ENCODE measurements at regions not wholly inside any gene's neighbourhood (a gene's known extent, or its start where the extent isn't known, plus 50 kb on each side); places are given as distances from the start of the nearest gene placed in this dataset.

DNA sequence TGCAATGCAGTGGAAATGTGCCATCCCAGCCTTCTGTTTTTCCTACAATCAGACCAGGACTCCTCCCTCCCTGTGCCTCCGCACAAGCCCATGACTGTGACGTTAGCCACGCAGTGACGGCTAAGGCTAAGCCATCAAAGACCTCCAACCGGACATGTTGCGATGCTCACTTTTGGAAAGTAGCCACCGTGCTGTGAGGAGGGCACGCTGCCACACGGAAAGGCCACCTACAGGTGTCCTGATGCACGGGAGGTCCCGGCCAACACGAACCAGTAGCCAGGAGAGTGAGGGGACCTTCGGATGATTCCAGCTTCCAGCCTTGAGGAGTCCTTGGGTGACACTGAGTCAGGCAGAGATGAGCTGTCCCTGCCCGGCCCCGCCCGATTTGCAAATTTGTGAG, 53.9 kb downstream of the FOXL1 start:
- no peak for DNase-seq (ENCODE audit: low spot score)

DNA sequence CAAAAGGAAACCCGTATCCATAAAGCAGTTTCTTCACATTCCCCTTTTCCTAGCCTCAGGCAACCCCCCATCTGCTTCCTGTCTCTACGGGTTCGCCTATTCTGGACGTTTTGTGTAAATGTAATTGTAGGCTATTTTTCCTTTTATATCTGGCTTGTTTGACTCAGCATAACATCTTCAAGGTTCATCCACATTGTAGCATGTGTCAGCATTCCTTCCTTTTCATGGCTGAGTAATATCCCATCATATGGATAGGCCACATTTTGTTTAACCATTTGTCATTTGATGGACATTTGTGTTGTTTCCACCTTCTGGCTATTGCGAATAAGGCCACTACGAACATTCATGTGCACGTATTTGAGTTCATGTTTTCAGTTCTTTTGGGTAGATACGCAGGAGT, 54.6 kb downstream of the FOXL1 start:
- DNase-seq (ENCODE audit: low spot score): no peak

DNA sequence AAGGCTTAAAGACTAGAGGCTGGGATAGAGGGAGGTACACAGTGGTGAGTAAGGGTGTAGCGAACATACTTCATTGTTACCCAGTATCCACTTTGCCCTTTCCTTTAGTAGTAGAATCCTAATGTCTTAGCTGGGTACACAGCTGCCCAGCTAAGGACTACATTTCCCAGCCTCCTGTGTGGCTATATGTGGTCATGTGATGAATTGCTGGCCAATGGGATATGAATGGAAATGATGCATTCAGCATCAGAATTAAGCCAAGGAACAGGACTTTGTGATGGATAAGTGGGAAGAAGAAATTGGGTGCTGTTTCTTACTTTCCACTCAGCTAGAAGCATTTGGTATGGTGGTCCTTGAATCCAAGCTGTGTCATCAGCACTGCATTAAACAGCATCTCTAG, 55.9 kb downstream of the FOXL1 start:
- DNase-seq (ENCODE audit: low spot score): no peak

DNA sequence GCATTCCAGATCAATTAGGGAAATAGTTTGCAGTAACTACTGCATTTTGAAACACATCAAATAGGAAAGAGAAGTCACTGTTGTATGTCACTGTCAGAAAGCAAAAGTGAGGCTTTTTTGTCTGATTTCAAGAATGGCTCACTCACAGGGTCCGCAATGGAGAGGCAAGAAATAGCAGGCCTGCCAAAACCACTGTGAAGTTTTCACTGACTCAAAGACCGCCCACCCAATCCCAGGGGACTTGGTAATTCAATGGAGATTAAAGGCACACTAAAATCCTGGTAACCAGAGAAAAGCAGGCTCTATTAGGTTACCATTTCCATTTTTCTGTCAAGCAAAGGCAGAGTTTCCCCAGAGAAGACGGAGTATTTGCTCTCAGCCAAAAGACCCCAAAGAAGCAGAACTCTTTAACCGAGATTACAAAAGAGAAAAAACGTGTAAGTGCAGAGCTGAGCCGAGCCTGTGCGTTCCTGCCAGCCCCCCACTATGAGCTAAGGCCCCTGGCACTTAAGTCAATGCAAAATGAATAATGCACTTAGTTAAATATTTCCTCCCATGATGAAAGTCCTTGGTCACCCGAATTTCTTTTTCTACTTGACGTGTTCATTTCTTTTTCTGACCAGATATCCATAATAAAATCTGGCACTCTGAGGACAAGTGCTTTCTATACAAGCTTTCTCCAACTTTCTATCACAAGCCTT, 57.0 kb downstream of the FOXL1 start:
- DNase-seq (ENCODE audit: low spot score): no peak

DNA sequence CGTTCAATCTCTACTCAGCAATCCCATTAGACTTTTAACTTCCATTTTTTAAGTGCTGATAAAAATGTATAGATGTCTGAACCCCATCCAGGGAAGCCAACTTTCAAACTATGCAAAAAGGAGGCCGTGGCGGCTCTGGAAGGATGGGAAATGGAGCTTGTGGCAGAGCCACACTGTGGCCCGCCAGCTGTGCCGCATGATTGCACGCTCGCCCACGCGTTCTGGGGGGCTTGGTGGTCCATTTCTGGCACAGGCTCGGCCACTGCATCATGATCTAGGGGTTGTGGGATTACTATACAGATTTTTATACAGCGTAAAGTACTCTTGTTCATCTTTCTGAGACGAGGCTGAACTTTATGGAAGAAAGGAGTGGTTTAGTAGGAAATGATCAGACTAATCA, 57.6 kb downstream of the FOXL1 start:
- DNase-seq (ENCODE audit: low spot score): no peak

DNA sequence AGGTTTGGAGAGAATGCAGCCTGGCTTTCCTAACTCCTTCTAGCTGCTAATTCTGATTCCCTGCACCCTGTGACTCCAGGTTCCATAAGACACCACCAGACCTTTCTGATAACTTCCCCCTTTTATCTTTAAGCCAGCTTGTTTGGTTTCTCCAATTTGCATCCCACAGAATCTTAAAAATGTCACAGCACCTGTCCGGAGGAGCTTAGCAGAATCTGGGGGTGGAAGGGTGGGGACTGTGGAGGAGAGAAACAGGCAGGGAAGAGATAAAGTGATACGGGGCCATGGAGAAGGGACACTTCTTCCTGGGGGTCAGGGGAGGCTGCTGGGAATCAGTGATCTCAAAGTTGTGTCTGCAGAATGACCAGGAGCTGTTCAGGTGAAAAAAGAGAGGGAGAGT, 59.4 kb downstream of the FOXL1 start:
- no peak for DNase-seq (ENCODE audit: low spot score)

DNA sequence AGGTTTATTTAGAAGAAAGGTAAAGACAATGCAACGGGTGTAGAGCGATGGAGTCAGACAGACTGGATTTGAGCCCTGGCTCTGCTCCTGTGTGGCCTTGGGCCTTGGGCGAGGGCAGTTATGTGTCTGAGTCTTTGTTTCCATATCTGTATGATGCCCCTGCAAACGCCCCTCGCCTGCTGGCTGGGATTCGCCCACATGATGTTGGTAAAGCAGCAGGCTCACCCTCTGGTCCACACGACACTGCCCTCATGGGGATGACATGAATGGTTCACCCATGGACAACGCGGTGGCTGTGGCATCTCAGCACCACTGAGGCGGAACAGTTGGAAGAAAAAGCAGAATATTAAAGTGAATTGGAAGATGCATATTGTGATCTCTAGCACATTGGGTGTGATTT, 60.3 kb downstream of the FOXL1 start:
- no peak for DNase-seq (ENCODE audit: low spot score)

DNA sequence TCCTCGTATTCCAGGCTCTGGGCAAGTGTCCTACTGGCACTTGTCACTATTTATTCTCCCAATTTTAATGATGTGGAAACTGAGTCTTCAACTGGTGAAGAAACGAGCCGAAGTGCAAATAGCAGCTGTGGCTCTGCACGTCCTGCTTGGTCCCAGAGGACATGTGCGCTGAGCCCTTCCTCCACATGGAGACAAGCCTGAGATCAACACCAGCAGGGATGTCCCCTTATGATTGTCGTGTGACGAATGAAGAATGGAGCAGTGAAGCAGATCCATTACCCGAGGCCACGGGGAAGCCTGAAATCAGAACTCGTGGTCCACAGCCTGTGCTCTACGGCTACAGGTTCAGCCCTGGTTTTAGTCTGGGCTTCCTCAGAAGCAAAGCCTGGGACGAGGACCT, 61.0 kb downstream of the FOXL1 start:
- DNase-seq (ENCODE audit: low spot score): no peak

DNA sequence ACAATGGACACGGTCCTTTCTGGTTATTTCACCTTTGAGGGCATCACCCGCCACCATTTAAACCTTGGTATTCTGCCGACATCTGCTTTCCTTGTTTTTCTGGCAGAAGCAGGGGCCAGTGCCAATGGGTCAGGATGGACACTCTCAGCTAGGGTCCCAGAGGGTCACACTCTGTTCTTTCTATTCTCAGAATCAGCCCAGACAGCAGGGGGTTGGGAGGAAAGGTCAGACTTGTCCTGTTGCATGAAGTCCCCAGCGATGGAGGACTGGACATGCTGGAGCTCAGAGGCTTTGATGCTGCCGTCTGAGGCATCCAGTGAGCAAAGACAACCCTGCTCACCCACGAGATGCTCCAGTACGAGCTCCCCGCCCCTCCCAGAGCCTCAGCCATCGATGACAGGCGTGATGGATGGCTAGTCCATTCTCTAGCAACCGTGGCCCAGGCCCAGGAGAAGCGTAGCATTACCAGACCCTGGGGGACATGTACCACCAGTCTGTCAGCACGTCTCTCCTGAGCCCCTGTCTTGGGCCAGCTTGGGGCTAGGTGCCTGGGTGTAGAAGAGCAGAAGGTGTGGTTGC, 62.0 kb downstream of the FOXL1 start:
- no peak for DNase-seq (ENCODE audit: low spot score)

DNA sequence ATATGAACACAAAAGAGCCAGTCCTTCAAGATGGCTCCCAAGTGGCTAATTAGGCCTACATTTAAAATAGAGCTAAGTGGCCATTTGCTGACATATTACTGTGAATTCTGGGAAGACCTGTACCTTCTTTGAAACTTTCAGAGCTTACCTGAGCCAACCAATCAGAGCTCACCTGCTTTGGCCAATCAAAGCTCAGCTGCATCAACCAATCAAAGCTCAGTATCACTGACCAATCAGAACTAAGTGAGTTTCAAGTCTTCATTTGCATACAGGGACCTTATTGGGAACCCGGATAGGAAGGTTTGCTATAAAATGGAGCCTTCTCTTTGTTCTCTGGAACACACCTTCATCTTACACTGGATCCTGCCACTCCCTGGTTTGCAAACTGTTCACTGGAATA, 63.7 kb downstream of the FOXL1 start:
- DNase-seq (ENCODE audit: low spot score): no peak

DNA sequence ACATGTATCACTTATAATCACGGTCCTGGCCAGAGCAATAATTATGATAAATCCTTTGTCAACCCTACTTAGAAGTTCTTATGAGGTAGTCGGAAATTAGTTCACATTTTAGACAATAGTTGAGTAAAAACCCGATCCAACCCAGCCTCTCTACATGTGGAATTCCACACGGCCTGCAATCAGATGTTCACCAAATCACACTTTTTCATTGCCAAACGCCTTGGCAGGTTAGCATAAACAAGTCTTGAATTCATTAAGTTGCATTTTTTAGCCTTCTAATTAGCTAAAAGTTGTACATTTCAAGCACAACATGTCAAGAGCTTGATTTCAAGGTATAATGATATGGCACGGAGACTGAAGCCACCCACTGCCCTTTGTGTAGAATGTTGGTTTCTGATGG, 65.3 kb downstream of the FOXL1 start:
- DNase-seq (ENCODE audit: low spot score): no peak

DNA sequence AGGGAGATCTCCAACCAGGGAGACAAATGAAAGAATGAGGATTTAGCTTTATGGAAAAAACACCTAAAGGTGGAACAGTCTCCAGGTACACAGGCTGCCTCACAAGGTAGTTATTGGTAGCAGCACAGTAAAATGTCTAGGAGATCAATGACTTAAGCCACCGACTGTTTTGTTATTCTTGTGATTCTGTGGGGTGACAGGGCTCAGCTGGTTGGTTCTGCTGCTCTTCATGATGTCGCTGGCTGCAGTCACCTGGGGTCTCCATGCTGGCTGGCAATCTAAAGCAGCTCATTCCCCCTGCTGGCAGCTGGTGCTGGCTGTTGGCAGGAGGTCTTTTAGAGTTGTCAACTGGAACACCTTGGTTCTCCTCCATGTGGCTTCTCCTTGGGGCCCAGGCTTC, 69.2 kb downstream of the FOXL1 start:
- no peak for DNase-seq (ENCODE audit: low spot score)

DNA sequence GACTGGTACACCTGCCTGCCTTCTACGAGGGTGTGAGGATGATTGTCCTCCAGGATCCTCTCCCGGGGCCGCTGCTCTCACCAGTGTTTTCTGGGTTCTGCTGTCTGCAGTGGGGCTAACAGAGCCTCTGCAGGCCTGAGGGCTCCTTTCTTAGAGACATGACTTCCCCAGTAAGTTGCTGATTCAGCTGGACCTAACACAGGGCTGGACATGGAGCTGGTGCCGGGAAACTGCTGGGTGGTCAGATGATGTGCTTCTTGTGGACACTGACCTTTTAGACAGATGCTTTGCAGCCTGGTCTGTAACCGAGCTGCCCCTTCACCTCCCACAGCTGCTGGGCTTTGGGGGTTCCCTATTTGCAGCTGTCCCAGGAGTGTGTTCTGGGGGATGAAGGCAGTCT, 71.5 kb downstream of the FOXL1 start:
- no peak for DNase-seq (ENCODE audit: low spot score)

DNA sequence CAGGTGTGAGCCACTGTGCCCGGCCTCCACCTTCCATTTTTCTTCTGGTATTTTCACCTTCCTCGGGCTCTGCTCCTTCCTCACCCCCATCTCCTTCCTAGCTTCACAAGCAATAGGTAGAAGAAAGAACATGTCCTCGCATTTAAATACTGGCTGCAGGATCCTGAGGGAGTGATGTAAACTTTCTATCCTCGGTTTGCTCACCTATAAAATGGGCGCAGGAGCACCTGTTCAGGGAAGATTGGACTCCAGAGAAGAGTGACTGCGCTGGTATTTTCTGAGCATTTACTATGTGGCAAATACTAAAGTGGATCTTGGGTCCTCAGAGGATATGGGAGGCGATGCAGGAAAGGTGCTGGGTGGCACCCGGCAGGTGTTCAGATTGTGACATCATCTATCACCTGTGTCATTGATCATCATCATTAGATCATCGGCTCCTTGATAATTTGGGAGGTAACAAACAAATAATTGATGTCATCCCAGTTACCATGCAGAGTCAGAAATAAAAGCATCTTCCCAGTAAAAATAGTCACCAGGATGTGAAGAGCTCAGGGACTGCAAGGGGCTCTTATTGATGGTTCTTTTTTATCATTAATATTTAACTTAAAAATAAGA, 72.8 kb downstream of the FOXL1 start:
- DNase-seq (ENCODE audit: low spot score): no peak

DNA sequence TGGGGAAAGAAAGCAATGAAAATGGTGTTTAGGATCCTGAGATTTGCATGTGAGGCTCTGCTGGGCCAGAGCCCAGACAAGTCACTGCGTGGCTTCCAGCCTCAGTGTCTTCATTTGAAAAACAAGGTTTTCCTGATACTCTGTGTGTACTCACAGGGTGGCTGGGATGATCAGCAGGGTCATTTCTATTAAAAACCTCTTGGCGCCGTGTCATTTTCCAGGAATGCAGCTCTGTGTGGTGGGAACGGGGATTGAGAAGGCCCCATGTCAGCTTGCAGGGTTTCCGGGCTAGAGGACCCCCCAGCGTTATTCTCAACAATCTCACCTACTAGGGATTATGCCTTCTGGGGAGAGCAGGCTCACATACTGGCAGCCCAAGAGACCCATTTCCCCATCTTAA, 73.5 kb downstream of the FOXL1 start:
- no peak for DNase-seq (ENCODE audit: low spot score)

DNA sequence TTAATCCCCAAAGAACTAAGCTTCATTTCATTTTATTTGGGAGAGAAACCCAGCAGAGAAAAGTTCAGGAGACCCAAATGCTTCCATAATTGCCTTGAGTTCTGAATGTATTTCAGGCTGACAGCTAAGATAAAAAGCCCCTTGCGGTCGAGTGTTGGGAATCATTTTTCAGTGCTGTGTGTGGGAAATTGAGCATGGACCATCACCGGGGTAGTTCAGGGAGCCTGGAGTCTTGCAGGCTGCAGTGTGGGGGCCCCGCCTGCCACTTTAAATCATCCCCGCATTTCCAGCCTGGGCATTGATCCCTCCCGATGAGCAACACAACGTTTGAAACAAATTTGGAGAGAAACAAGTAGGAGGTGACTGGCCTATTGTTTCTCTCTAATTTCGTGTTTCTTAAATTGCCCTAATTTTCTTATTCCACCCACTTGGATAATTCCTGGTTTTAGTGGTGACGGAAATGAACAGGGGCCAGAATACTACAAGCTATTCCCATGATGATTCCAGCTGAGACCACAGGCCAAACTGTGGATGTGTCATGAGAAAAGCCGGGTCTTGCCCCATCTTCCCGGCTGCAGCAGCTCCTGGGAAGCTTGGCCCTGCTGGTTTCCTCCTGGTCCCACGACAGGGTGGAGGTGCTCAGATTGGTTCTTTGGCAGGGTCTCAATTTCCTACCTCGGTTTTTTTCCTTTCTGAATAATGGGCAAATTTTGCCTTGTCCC, 75.1 kb downstream of the FOXL1 start:
- DNase-seq (ENCODE audit: low spot score): no peak

DNA sequence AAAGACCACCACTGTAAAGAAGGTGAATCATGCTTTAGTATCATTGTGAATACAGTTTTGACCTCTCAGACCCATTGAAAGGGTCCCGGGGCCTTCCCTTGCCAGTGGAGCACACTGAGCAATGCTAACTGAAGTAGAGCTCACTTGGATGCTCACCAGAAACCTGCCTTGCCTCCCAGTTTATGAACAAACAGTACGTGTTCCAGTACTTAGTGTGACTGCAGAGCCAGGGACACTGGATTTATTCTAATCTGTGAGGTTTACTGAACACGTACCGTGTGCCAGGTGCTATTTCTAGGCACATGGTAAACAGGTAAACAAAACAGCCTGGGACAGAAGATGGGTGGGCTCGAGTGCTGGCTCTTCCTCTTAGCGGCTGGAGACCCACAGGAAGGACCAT, 79.6 kb downstream of the FOXL1 start:
- DNase-seq (ENCODE audit: low spot score): no peak

DNA sequence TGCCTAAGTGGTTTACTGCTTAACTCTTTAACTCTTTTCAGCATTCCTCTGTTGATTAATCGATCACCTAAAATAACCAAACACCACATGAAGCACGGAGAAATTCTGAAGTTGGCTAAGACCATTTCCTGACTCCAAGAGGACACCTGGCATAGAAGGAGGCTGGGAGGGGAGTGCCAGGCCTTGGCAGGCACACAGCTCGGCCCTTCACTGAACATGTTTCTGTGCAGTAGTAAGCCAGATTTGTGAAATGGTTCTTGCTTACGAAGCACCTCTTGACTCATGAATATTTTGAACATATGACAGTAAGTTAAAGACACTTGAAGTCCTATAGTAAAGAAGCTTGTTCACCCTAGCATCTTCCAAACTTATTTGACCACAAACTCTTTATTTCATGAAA, 82.3 kb downstream of the FOXL1 start:
- no peak for DNase-seq (ENCODE audit: low spot score)

DNA sequence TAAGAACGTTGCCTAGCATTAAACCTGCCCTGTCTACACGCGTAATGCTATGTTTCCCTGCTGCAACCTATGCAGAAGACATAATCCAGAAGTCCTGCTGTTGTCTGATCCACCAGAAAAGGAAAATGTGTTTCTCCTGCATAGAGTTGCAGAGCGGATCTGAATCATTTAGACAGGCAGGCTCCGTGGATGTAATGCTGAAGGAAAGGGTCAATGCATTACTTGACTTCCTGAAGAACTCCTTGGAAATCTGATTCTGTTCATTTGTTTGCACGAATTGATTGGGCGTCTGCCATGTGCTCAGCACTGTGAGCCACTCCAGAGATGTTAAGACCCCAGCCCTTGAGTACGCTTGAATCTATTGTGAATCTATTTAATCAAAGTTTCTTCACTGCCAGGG, 83.4 kb downstream of the FOXL1 start:
- no peak for DNase-seq (ENCODE audit: low spot score)

DNA sequence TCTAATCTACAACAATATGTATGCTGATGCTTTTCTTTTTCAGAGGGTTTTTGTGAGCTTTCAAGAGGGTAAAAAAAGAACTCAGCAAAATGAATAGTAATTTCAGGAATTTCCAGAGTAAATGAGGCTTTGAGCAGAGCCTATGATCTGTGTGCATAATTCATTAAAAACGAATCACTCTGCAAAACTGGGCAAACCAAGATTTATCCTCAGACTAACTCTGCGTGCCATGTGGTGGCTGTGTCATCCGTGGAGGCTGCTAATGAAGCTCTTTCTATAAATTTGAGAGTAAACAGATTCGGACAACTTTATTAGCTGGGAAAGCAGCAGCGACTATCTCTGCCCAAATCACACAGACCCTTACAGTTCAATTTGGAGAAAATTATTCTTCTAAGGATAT, 83.8 kb downstream of the FOXL1 start:
- no peak for DNase-seq (ENCODE audit: low spot score)

DNA sequence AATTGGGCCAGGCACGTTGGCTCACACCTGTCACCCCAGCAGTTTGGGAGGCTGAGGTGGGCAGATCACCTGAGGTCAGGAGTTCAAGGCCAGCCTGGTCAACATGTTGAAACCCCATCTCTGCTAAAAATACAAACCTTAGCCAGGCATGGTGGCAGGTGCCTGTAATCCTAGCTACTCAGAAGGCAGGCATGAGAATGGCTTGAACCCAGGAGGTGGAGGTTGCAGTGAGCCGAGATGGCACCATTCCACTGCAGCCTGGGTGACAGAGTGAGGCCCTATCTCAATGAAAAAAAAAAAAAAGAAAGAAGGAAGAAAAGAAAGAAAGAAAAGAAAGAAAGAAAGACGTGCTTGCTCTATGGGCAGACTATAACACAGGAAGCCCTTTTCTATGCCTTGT, 84.4 kb downstream of the FOXL1 start:
- no peak for DNase-seq (ENCODE audit: low spot score)

DNA sequence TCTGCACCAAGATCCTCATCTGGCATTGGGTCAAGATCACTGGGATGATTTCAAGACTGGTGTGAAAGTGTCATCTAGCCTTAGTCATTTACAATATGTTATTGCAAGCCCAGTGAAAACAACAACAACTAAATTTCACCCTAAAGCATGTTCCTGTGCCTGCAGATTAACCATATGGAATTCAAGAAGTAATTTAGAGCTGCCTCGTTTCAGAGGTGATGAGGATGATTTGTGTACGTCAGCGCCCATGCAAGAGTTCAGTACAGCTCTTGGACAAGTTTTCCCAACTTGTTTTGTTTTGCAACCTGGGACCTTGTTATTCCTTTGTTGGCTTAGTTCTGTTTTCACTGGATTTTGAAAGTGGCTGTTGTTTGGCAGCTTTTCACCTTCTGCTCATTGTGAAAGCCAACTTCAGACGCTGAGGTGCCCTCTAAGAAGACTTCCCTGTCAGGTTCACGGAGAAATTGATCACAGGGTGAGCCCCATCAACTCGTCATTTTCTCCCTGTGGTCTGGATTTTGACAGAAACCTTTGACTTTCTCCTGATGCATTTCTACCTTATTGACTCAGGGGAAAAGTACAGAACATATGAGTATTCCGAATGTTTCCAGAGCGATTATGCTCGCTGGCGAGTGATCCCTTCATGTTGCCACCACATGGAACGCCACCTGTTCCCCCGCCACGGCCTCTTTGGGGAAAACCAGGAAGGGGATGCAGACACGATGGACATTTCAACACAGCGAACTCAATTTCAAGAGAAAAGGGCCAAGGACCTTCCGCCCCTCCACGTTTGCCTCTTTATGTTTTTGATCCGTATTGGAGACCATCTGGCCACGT, 85.6 kb downstream of the FOXL1 start:
- no peak for DNase-seq (ENCODE audit: low spot score)
